HG03066 (cell line): ENCODE measurements at regions not wholly inside any gene's neighbourhood (a gene's known extent, or its start where the extent isn't known, plus 50 kb on each side); places are given as distances from the start of the nearest gene placed in this dataset.
"Not testable (repeated sequence)": the region's sequence is repeated elsewhere in the genome, so short reads cannot be mapped to it uniquely, and the experiment has no call there.

Experiments
- ATAC-seq: cut with Tn5 transposase; IDR thresholded peaks from one replicate; pipeline ENCODE4 v1.9.1; 2021; ENCODE audit warnings: low read depth; ENCODE audit not compliant: unreplicated experiment

- not testable (repeated sequence) for ATAC-seq
Measured at GRCh38 chr6:27045131-27045530, 202.4 kb upstream of the PRSS16 start.

GRCh38 chr6:27047725-27048124, 199.8 kb upstream of the PRSS16 start:
- ATAC-seq = not testable (repeated sequence)

GRCh38 chr6:27049863-27050781, 197.4 kb upstream of the PRSS16 start:
- no peak for ATAC-seq

- ATAC-seq = not testable (repeated sequence)
Measured at GRCh38 chr6:27052082-27052730, 195.3 kb upstream of the PRSS16 start.

GRCh38 chr6:27052731-27053082, 194.8 kb upstream of the PRSS16 start:
- no peak for ATAC-seq

GRCh38 chr6:27053738-27054137, 193.8 kb upstream of the PRSS16 start:
- ATAC-seq = no peak

GRCh38 chr6:27056615-27057014, 190.9 kb upstream of the PRSS16 start:
- ATAC-seq = no peak

GRCh38 chr6:27059621-27060425, 187.7 kb upstream of the PRSS16 start:
- no peak for ATAC-seq

GRCh38 chr6:27061235-27061993, 186.1 kb upstream of the PRSS16 start:
- no peak for ATAC-seq

DNA sequence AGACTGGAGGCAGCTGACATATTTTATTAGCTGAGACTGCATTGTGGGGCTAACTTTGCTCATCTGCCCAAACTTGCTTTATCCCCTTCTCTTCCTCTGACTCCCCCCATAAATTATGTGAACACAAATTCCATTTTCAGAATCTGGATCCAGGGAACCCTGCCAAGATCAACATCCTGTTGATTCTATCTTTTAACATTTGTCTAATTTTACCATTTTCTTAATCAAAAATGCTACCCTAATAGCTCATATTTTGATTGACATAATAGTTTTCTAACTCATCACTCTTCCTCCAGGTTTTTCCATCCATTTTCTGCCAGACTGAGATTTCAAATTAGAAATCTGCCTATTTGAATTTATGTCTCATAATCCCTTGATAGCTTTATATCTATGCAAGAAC, 184.7 kb upstream of the PRSS16 start:
- no peak for ATAC-seq

DNA sequence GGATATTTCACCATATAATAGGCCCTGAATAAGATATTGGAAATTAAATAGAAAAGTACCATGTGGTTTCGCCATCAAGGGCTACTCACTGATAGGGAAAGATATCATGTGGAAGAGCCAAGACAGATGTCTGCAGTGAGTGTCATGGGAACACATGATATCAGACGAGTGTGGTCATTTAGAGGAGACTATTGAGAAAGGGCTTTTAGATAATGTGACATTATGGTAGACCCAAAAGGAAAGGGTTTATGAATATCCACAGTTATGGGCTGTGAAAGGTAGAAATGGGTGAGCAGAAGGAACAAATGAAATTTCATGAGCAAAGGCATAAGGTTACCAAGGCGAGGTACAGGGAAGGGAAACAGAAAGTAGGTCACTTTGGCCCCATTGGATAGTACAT, 182.3 kb upstream of the PRSS16 start:
- no peak for ATAC-seq

GRCh38 chr6:27066381-27066780, 181.1 kb upstream of the PRSS16 start:
- no peak for ATAC-seq

GRCh38 chr6:27066802-27067201, 180.7 kb upstream of the PRSS16 start:
- ATAC-seq = no peak

- ATAC-seq = no peak
Measured at GRCh38 chr6:27073441-27073840, 174.1 kb upstream of the PRSS16 start.

GRCh38 chr6:27076116-27076515, 171.4 kb upstream of the PRSS16 start:
- ATAC-seq = no peak

DNA sequence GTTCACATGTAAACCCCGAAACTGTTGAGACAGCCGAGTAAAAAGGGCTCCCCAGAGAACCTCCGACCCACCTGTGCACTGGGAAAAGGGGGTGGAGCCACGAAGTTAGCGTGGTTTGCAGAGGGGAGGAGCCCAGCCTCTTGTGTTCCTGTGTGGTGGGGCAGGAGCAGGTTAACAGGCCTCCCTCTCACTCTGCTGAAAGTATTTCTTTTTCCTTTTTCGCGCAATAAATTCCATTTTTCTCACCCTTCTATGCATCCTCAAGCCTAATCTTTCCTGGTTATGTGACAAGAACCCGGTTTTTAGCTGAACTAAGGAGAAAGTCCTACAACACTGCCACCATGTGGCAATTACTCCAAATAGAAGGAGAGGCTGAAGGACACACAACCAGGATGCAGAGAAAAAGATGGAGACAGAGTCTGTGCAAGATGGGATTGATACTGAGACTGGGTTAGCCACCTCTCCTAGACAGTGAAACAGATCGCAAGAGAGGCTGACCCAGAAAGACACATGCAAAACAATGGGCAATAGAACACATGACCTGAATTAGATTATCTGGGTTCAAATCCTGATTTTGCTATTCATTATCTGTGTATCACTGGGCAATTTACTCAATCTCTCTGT, 168.7 kb upstream of the PRSS16 start:
- ATAC-seq = peak; percentile 76

DNA sequence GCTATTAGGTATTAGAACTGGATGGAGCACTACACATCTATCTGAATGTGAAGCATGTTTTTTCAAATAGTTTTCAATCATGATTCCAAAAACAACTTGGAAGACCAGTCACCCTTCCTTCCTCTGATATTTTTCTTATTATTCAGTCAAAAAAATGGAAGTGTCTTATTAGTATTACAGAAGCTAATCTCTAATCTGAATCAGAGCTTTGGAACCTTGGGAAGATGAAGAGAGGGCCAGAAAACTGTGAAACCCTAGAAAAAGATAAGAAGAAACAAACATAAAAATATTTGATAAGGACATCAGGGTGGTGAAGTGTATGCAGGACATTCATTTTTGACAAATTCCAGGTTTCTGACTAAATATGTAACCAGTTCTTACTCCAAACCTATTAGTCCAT, 166.3 kb upstream of the PRSS16 start:
- ATAC-seq = no peak

GRCh38 chr6:27081931-27082330, 165.6 kb upstream of the PRSS16 start:
- ATAC-seq = no peak

DNA sequence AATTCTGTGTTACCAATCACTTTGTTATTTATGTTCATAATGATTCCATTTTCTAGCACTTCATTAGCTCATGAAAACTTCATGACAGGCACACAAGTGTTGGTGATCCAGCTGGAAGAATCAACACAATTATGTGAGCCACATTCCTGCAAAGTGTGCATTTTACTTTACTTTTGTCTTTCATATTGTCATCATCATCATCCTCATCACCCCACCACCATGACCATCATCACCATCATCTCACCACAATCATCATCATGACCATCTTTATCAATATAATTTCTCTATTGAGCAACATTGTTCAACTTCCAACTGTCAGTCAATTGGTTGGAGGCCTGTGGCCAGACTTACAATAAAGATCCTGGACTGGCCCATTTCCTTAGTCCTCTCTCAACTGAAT, 159.4 kb upstream of the PRSS16 start:
- no peak for ATAC-seq
